ENCODE measurements at regions not wholly inside any gene's neighbourhood (a gene's known extent, or its start where the extent isn't known, plus 50 kb on each side); places are given as distances from the start of the nearest gene placed in this dataset.

DNA sequence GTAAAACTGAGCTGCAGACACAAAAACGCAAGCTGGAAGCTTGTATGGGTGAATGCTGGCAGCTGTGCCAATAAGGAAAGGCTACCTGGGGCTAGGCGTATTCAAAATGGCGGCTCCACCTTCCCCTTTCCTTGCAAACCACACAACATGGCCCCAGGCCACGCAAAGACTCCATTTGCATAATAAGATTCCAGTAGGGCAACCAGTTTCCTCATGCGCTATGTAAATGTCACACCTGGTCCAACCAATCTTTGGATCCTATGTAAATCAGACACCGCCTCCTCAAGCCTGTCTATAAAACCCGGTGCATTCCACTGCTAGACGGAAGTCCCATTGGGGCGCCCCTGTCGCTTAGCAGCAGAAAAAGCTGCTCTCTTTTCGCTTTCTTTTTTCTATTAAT lies 505.9 kb upstream of the BTBD3 start:
- H3K9me3 ChIP-seq: no peaks in the 10 kb centered on the region
- DNase-seq (ENCODE audit: low spot score): no peak
- no peaks in the 10 kb centered on the region for H3K4me1 ChIP-seq
- TF ChIP-seq, protein P1, sequence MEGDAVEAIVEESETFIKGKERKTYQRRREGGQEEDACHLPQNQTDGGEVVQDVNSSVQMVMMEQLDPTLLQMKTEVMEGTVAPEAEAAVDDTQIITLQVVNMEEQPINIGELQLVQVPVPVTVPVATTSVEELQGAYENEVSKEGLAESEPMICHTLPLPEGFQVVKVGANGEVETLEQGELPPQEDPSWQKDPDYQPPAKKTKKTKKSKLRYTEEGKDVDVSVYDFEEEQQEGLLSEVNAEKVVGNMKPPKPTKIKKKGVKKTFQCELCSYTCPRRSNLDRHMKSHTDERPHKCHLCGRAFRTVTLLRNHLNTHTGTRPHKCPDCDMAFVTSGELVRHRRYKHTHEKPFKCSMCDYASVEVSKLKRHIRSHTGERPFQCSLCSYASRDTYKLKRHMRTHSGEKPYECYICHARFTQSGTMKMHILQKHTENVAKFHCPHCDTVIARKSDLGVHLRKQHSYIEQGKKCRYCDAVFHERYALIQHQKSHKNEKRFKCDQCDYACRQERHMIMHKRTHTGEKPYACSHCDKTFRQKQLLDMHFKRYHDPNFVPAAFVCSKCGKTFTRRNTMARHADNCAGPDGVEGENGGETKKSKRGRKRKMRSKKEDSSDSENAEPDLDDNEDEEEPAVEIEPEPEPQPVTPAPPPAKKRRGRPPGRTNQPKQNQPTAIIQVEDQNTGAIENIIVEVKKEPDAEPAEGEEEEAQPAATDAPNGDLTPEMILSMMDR (IDR thresholded peaks at IDR 0.05): no peak
- H3K27ac ChIP-seq: no peak overlapping the region
- no peak overlapping the region for H3K4me3 ChIP-seq
- no peaks in the 10 kb centered on the region for H3K27me3 ChIP-seq
- no peaks in the 10 kb centered on the region for H3K36me3 ChIP-seq

DNA sequence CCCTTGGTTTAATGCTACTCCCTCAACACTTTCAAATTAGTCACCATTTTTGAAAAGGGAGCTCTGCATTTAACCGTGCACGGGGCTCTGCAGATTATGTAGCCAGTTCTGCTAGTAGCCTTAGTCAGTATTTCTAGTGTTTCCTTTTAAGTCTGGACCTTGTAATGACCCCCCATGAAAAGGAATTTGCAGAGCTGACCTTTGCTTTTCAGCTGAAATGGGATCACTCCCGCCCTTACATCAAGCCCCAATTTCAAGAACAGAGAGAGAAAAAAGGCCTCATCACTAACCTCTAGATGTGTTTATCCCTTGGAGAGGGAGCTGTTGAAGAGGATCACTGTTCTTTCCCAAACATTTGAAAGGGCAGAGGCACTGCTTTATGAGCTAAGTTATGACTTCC lies 490.7 kb upstream of the BTBD3 start:
- TF ChIP-seq, protein P1 (IDR thresholded peaks at IDR 0.05): no peak
- no peaks in the 10 kb centered on the region for H3K27me3 ChIP-seq
- H3K27ac ChIP-seq: no peak overlapping the region
- no peaks in the 10 kb centered on the region for H3K9me3 ChIP-seq
- no peaks in the 10 kb centered on the region for H3K36me3 ChIP-seq
- no peaks in the 10 kb centered on the region for H3K4me1 ChIP-seq
- no peak for DNase-seq (ENCODE audit: low spot score)
- no peak overlapping the region for H3K4me3 ChIP-seq

DNA sequence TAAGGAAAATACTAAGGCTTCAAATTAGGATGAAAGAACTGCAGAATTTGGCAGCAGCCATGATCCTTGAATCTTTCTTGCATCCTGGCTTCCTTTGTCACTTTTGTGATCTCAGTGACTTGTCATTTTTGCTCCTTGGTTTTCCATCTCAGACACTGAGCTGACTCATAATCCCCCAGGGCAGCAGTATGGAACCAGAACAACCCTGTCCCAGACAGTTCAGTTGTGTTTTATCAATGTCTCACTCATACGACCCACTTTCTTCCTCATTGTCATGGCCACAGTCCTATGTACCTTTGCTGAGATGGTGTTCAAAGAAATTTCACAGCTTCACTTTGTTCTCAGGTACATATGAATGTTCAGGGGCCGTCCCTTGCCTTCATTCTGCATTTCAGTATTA lies 488.5 kb upstream of the BTBD3 start:
- DNase-seq (ENCODE audit: low spot score): no peak
- Histone ChIP-seq H3K4me1 (no peaks in the 10 kb centered on the region), H3K9me3 (no peaks in the 10 kb centered on the region), H3K27me3 (no peaks in the 10 kb centered on the region), H3K27ac (no peak overlapping the region), H3K36me3 (no peaks in the 10 kb centered on the region), H3K4me3 (no peak overlapping the region)
- TF ChIP-seq, protein P1 (IDR thresholded peaks at IDR 0.05): no peak

DNA sequence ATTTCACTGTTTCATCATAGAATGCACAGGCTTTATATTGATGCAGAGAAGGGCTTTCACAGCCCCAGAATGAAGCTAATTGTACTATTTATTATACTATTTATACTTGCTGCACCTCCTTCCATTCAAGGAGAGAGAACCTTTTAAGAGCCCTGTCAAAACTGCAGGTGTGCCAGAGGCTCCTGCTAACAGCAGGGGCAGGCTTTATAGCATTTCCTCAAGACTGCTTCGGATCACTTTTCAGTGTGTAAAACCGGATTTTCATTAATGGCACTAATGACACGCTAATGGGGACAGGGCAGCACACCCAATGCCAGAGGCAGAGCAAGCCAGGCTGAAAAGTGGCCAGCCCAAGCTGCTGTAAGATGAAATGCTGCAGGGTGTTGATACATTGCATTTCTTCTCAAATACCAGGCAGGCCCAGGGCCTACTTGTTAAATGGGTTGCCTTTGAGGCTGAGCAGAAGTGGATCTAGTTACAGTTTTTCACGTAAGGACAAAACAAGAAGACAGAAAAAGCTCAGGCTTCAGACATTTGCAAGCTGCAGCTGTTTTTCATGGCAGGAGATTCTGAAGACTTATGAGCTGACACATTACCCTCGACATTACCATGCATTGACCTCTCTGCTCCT lies 487.7 kb upstream of the BTBD3 start:
- H3K36me3 ChIP-seq: no peaks in the 10 kb centered on the region
- H3K27me3 ChIP-seq: no peaks in the 10 kb centered on the region
- H3K4me3 ChIP-seq: no peak overlapping the region
- DNase-seq (ENCODE audit: low spot score): no peak
- TF ChIP-seq, protein P1 (IDR thresholded peaks at IDR 0.05): no peak
- H3K27ac ChIP-seq: no peak overlapping the region
- no peaks in the 10 kb centered on the region for H3K9me3 ChIP-seq
- H3K4me1 ChIP-seq: no peaks in the 10 kb centered on the region

DNA sequence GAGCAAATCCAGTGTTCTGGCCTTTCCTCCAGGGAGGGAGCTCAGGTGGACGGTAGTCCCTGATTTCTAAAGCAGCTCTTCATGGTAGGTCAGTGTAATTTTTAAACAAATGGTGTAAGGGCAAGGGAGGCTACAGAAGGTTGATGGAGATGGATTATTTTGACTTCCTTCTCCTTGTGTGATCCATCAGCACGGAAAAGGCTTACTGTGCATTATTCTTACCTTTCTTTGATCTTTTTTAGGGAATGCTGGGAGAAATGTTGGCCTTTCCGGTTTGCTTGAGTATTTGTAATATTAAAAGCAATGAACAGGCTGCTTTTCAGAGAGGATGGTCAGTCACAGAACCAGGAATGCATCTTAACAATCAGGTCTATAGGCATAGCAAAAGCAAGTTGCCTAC lies 487.0 kb upstream of the BTBD3 start:
- Histone ChIP-seq H3K36me3 (no peaks in the 10 kb centered on the region), H3K9me3 (no peaks in the 10 kb centered on the region), H3K4me1 (no peaks in the 10 kb centered on the region), H3K4me3 (no peak overlapping the region), H3K27ac (no peak overlapping the region), H3K27me3 (no peaks in the 10 kb centered on the region)
- TF ChIP-seq, protein P1 (IDR thresholded peaks at IDR 0.05): no peak
- DNase-seq (ENCODE audit: low spot score): no peak

DNA sequence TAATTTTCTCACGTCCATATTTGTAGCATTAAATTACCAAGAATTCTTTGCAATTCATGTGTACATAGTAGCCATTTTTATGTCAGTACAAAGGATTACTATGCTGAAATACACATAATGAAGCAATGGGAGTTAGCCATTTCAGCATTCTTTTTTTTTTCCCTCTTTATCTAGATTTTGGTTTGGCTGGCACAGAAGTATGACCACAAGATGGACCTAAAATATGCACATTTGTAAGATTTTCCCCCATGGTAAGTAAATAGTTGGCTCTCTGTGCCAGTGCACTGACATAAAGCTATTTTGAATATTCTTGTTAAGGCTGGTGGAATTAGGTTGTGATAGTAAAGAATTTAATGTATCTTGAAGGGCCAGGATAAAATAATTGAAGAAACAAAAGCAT lies 486.1 kb upstream of the BTBD3 start:
- Histone ChIP-seq H3K4me1 (no peaks in the 10 kb centered on the region), H3K9me3 (no peaks in the 10 kb centered on the region), H3K27me3 (no peaks in the 10 kb centered on the region), H3K4me3 (no peak overlapping the region), H3K36me3 (no peaks in the 10 kb centered on the region), H3K27ac (no peak overlapping the region)
- no peak for DNase-seq (ENCODE audit: low spot score)
- TF ChIP-seq, protein P1 (IDR thresholded peaks at IDR 0.05): no peak

Measured in right atrium auricular region (tissue), 2 donors.